HG03025 (cell line): ENCODE measurements at regions not wholly inside any gene's neighbourhood (a gene's known extent, or its start where the extent isn't known, plus 50 kb on each side); places are given as distances from the start of the nearest gene placed in this dataset.
"Not testable (repeated sequence)": the region's sequence is repeated elsewhere in the genome, so short reads cannot be mapped to it uniquely, and the experiment has no call there.

Source experiments
- ATAC-seq: cut with Tn5 transposase; IDR thresholded peaks from one replicate; pipeline ENCODE4 v1.9.1; 2021; ENCODE audit warnings: mild to moderate bottlenecking, moderate library complexity; ENCODE audit not compliant: unreplicated experiment, low FRiP score

DNA sequence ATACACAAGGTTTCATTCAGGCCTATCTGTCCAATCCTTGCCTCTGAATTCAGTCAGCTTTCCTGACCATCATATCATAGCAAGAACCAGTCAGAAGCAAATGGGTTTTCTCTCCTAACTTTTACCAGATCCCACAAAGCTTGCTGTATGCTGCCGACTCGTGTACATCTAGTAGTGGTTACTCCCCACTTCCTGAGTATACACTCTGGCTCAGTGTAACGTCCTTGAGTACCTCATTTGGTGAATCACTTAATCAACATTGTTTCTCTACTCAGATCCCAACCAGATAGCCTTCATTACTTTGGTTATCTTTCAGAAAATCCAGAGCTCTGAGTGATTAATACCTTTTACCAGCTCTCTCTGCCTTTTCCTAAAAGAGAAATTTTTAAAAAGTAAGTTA lies 728.2 kb downstream of the GALC start:
- ATAC-seq = no peak

- ATAC-seq = no peak
Measured at GRCh38 chr14:87264272-87264785, 728.7 kb downstream of the GALC start.

- no peak for ATAC-seq
Measured at GRCh38 chr14:87261621-87262020, 731.4 kb downstream of the GALC start.

GRCh38 chr14:87260460-87260859 lies 732.5 kb downstream of the GALC start:
- no peak for ATAC-seq

DNA sequence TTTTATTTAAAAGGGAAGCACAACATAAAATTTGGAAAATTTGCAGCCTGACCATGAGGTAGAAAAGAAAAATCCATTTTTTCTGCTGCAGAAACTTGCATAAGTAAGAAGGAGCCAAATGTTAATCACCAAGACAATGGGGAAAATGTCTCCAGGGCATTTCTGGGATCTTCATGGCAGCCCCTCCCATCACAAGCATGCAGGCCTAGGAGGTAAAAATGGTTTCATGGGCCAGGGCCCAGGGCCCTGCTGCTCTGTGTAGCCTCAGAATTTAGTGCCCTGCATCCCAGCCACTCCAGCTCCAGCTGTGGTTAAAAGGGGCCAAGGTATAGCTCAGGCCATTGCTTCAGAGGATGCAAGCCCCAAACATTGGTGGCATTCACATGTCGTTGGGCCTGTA lies 735.6 kb downstream of the GALC start:
- no peak for ATAC-seq

GRCh38 chr14:87255058-87255457 lies 737.9 kb downstream of the GALC start:
- no peak for ATAC-seq

DNA sequence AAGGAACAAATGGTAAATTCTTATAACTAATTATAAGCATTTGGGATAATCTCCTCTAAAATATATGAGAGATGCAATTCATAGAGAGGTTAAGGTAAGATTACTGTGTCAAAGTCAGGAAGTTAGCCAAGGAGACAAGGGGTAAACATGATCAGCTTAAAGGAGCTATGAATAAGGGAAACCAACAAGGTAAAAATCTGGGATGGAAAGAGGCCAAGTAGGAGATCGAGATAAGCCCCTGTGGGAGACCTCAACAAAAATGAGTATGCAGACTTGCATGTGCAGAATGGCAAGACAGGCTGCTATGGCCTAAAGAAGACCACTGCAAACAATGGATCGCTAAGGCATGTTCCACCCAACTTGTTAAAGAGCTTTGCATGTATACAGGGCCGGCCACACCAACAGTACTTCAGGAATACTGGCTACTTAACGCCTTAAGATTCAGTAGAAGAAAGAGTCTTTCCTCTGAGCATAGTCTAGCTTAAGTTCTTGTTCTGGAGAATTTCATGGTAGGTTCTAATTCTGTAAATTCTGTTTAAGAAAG lies 738.6 kb downstream of the GALC start:
- no peak for ATAC-seq

- not testable (repeated sequence) for ATAC-seq
Measured at GRCh38 chr14:87253791-87254190, 739.2 kb downstream of the GALC start.

GRCh38 chr14:87252103-87252502 lies 740.9 kb downstream of the GALC start:
- ATAC-seq = no peak

DNA sequence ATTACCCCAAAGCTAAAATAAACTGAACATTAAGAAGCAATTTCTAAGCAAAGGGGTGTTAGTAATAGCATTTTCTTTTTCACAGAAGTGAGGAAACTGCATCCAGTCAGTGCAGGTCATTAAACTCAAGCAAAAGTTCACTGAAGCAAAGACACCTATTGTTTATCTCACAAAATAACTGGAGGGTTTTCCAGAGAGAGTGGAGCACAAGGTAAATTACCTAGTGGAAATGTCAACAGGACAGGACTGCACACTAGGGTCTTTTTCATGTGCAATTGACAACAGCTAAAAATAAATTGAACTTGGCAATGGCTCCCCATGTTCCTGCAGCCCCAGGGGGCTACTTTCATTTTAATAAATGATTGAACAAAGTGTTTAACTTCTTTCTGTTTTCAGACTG lies 742.0 kb downstream of the GALC start:
- ATAC-seq = no peak

DNA sequence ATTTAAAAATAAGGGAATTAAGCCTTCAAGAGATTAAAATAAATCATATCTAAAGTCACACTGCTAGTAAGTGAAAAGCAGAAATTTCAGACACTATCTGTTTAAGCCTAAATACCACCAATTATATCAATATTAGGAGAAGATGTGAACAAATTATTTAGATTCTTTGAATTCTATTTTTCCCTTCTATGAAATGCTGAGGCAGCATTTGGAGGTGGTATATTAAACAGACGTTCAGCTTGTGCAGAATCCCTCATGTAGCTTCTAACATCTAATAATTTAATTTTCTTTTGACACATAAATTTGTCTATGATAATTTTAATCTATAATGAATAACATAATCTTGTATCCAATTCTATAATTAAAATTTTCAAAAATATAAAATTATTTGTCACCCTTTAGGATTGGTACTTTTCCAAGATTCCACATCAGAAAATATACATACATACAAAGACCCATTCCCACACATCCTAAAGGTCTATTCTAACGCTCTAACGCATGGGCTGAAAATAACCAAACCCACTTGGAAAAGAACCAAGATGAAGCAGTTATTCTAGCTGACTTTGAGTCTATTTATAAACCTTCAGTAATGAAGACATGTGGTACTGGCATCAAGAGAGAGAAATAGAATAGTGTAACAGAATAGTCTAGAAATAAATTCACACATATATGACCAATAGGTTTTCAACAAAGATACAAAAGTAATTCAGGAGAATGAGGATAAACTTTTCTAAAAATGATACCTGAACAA lies 751.8 kb downstream of the GALC start:
- ATAC-seq = no peak

DNA sequence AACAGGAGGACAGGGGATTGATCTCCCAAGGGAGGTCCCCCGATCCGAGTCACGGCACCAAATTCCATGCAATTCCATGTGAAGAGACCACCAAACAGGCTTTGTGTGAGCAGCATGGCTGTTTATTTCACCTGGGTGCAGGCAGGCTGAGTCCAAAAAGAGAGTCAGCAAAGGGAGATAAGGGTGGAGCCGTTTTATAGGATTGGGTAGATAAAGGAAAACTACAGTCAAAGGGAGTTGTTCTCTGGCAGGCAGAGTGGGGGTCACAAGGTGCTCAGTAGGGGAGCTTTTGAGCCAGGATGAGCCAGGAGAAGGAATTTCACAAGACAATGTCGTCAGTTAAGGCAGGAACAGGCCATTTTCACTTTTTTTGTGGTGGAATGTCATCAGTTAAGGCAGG lies 752.7 kb downstream of the GALC start:
- ATAC-seq = not testable (repeated sequence)

DNA sequence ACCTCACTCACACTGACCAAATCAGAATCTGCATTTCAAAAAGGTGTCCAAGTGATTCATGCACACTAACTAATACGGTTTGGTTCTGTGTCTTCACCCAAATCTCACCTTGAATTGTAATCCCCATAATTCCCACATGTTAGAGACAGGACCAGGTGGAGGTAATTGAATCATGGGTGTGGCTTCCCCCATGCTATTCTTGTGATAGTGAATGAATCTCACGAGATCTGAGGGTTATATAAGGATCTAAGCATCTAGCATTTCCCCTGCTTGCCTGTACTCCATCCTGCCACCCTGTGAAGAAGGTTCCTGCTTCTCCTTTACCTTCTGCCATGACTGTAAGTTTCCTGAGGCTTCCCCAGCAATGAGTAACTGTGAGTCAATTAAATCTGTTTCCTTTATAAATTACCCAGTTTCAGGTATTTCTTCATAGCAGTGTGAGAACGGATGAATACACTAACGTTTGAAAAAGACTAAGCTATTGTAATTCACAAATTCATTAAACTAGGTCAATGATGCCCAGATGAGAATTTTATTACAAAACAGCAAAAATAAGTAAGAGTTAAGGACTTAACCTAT lies 759.1 kb downstream of the GALC start:
- ATAC-seq = no peak

DNA sequence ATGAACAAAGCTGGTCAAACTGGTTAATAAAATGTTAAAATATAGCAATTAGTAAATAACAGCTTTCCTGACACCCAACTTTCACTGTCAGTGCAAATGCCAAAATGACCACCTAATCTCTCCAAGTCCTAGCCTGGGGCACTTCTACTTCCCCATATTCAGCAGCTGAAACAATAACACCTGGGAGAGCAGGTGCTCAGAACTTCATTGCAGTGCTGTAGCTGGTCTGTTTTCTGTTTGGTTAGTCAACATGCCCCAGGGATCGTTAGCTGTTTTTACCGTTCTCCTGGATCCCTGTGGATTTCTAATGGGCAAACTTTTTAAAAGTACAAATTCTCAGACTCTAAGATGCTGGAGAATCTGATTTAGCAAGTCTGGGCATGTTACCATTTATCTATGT lies 759.7 kb downstream of the GALC start:
- no peak for ATAC-seq

GRCh38 chr14:87231336-87232026 lies 761.5 kb downstream of the GALC start:
- no peak for ATAC-seq

GRCh38 chr14:87230726-87231125 lies 762.3 kb downstream of the GALC start:
- ATAC-seq = no peak

GRCh38 chr14:87229131-87229530 lies 763.9 kb downstream of the GALC start:
- no peak for ATAC-seq

- no peak for ATAC-seq
Measured at GRCh38 chr14:87217023-87217422, 776.0 kb downstream of the GALC start.

DNA sequence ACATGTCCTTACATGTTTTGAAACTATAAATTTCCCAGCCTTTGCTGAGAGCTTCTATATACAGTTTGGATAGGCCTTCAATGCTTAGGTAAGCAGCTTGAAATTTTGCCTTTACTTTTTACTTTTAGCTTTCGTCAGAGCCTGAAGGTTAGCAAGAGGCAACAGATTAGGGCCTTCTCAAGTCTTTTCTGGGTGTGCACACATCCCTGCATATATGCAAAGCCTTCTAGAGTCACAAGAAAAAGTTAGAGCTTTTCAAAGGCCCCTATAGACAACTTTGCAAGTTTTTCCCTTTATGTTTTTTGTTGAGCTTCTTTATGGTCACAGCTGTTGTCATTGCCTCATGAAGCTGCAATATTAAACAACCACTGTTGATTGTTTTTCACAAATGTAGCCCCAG lies 778.4 kb downstream of the GALC start:
- ATAC-seq = no peak

- no peak for ATAC-seq
Measured at GRCh38 chr14:87207756-87208155, 785.2 kb downstream of the GALC start.

GRCh38 chr14:87205811-87206210 lies 787.2 kb downstream of the GALC start:
- ATAC-seq = no peak
